ENCODE measurements at regions not wholly inside any gene's neighbourhood (a gene's known extent, or its start where the extent isn't known, plus 50 kb on each side); places are given as distances from the start of the nearest gene placed in this dataset.

DNA sequence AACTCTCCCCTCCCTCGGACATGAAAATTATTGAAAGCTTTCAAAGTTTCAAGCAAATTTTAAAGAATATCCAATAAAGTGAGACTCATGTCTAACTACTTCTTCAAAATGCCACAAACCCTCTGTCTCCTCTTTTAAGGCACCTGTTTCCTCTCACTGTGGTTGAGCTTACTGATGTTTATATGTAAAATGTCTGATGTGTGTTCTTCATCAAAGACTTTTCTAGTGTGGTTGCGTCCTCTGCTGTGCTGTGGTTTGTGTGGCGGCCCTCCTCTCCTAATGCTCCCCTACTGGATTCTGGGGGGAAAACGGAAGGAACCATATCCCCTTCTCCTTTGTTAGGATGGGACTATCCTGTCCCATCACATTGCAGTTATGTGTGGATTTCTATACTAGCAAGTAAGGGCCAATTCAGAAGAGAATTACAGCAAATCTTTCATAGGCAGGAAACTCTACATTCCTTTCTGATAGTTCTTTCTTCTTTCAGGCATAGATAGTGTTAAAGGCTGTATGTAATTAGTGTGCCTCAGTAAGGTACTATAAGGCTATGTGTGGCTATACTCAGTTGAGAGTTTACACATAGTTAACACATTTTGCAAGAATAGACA lies 221.0 kb upstream of the GPRIN3 start:
- Histone ChIP-seq H3K27me3 (no peaks in the 10 kb centered on the region), H3K4me3 (no peak overlapping the region), H3K9me3 (no peaks in the 10 kb centered on the region), H3K27ac (no peak overlapping the region), H3K36me3 (no peaks in the 10 kb centered on the region), H3K4me1 (no peaks in the 10 kb centered on the region)
- TF ChIP-seq POLR2A (IDR thresholded peaks at IDR 0.05), result no peak
- TF ChIP-seq, protein P1, sequence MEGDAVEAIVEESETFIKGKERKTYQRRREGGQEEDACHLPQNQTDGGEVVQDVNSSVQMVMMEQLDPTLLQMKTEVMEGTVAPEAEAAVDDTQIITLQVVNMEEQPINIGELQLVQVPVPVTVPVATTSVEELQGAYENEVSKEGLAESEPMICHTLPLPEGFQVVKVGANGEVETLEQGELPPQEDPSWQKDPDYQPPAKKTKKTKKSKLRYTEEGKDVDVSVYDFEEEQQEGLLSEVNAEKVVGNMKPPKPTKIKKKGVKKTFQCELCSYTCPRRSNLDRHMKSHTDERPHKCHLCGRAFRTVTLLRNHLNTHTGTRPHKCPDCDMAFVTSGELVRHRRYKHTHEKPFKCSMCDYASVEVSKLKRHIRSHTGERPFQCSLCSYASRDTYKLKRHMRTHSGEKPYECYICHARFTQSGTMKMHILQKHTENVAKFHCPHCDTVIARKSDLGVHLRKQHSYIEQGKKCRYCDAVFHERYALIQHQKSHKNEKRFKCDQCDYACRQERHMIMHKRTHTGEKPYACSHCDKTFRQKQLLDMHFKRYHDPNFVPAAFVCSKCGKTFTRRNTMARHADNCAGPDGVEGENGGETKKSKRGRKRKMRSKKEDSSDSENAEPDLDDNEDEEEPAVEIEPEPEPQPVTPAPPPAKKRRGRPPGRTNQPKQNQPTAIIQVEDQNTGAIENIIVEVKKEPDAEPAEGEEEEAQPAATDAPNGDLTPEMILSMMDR (IDR thresholded peaks at IDR 0.05), result no peak
- DNase-seq, result no peak
- ATAC-seq, result no peak
- WGBS (ENCODE audit: insufficient coverage, low coverage, low lambda C conversion rate, missing lambda C conversion rate), result 25% methylated on average over 4 of the region's 4 CpGs
- intact Hi-C loops (cut with DNase I), result no loop called here

DNA sequence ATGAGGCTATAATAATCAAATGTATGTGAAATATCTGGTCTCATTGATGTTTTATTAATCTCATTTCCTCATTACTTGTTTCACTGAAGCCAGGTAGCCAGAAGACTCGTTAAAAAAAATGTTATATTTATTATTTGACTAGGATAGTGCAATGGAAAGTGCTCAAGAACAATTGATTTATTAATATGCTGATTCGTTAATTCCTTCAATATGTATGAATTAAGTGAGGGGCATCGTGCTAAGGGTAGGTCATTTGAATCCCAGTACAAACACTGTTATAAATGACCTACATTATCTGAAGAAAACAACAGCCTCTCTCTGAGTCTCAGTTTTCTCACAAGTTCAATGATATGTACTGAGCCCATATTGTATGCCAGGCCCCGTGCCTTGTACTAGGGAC lies 214.2 kb upstream of the GPRIN3 start:
- no peak for DNase-seq
- Histone ChIP-seq H3K4me3 (no peak overlapping the region), H3K36me3 (no peaks in the 10 kb centered on the region), H3K4me1 (no peaks in the 10 kb centered on the region), H3K9me3 (no peaks in the 10 kb centered on the region), H3K27me3 (no peaks in the 10 kb centered on the region), H3K27ac (no peak overlapping the region)
- no peak for ATAC-seq
- 42% methylated on average over 4 of the region's 4 CpGs for WGBS (ENCODE audit: insufficient coverage, low coverage, low lambda C conversion rate, missing lambda C conversion rate)
- intact Hi-C loops (cut with DNase I), result no loop called here
- TF ChIP-seq, protein P1 (IDR thresholded peaks at IDR 0.05), result no peak
- no peak for TF ChIP-seq POLR2A (IDR thresholded peaks at IDR 0.05)

DNA sequence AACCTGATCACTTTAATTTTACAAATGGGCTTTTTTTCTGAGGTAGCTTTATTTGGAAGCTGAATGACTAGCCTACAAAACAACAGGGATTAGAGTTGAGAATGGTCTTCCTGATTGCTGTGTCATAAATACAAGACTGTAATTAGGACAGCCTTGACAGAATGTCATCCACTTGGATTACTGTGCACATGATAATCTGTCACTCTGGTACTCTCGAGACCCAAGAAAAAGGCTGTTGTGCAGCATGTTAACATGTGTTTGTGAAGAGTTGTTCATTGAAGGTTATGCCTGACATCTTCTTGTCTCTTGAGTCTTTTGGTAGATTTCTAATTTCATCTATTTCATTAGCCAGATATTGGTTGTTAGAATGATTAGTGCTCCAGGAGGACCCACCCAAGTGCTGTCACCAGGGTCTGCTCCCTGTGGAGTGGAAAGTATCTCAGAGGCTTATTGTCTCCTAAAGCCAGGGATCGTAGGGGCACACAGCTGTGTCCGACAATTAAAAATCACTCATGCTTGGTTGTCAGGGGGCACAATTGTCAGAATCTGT lies 212.2 kb upstream of the GPRIN3 start:
- Histone ChIP-seq H3K36me3 (no peaks in the 10 kb centered on the region), H3K27me3 (no peaks in the 10 kb centered on the region), H3K9me3 (no peaks in the 10 kb centered on the region), H3K4me3 (no peak overlapping the region), H3K27ac (no peak overlapping the region), H3K4me1 (no peaks in the 10 kb centered on the region)
- ATAC-seq (no peak), DNase-seq (no peak)
- 40% methylated on average over 1 of the region's 3 CpGs for WGBS (ENCODE audit: insufficient coverage, low coverage, low lambda C conversion rate, missing lambda C conversion rate)
- intact Hi-C loops (cut with DNase I), result no loop called here
- TF ChIP-seq, protein P1 (IDR thresholded peaks at IDR 0.05), result no peak
- no peak for TF ChIP-seq POLR2A (IDR thresholded peaks at IDR 0.05)

- Histone ChIP-seq H3K27ac (no peak overlapping the region), H3K9me3 (no peaks in the 10 kb centered on the region), H3K4me1 (no peaks in the 10 kb centered on the region), H3K4me3 (no peak overlapping the region), H3K36me3 (no peaks in the 10 kb centered on the region), H3K27me3 (no peaks in the 10 kb centered on the region)
- no peak for ATAC-seq
- WGBS (ENCODE audit: insufficient coverage, low coverage, low lambda C conversion rate, missing lambda C conversion rate), result 58% methylated on average over 4 of the region's 4 CpGs
- TF ChIP-seq, protein P1 (IDR thresholded peaks at IDR 0.05), result no peak
- no peak for TF ChIP-seq POLR2A (IDR thresholded peaks at IDR 0.05)
- intact Hi-C loops (cut with DNase I), result no loop called here
- DNase-seq, result no peak
Measured at GRCh38 chr4:89518259-89518658, 210.7 kb upstream of the GPRIN3 start.
